ENCODE measurements at regions not wholly inside any gene's neighbourhood (a gene's known extent, or its start where the extent isn't known, plus 50 kb on each side); places are given as distances from the start of the nearest gene placed in this dataset.

- TF ChIP-seq, protein P1, sequence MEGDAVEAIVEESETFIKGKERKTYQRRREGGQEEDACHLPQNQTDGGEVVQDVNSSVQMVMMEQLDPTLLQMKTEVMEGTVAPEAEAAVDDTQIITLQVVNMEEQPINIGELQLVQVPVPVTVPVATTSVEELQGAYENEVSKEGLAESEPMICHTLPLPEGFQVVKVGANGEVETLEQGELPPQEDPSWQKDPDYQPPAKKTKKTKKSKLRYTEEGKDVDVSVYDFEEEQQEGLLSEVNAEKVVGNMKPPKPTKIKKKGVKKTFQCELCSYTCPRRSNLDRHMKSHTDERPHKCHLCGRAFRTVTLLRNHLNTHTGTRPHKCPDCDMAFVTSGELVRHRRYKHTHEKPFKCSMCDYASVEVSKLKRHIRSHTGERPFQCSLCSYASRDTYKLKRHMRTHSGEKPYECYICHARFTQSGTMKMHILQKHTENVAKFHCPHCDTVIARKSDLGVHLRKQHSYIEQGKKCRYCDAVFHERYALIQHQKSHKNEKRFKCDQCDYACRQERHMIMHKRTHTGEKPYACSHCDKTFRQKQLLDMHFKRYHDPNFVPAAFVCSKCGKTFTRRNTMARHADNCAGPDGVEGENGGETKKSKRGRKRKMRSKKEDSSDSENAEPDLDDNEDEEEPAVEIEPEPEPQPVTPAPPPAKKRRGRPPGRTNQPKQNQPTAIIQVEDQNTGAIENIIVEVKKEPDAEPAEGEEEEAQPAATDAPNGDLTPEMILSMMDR (IDR thresholded peaks at IDR 0.05) = no peak
- TF ChIP-seq POLR2A (IDR thresholded peaks at IDR 0.05) = no peak
These were observed 242.6 kb downstream of the DOK5 start for GRCh38 chr20:54717983-54718382.
